ENCODE measurements at regions not wholly inside any gene's neighbourhood (a gene's known extent, or its start where the extent isn't known, plus 50 kb on each side); places are given as distances from the start of the nearest gene placed in this dataset.

- ATAC-seq (no peak), DNase-seq (ENCODE audit: low read depth, low spot score) (no peak)
- ChIA-PET CTCF (no interaction called here), RAD21 (ENCODE audit: low non-redundant PET in 1 of 2, low total read pairs in 2 of 2, uncharacterized antibody in 2 of 2, unreplicated experiment in 2 of 2) (no interaction called here), POLR2A (no interaction called here)
- Histone ChIP-seq H3K27me3 (ENCODE audit: insufficient read depth, low read length) (no peaks in the 10 kb centered on the region), H3K4me1 (ENCODE audit: control insufficient read depth in 1 of 2, insufficient read depth in 2 of 2, low read length in 2 of 2) (no peaks in the 10 kb centered on the region), H3K27ac (ENCODE audit: low read depth, low read length) (no peak overlapping the region), H3K9ac (ENCODE audit: low read length) (no peak overlapping the region), H3K4me2 (ENCODE audit: low read length) (no peak overlapping the region), H3K4me3 (replicated peaks in 1 of 2; ENCODE audit: low read depth in 1 of 2, low read length in 2 of 2) (no peak overlapping the region), H2AFZ (ENCODE audit: low read depth, low read length, poor library complexity, severe bottlenecking) (no peak overlapping the region), H3K79me2 (ENCODE audit: insufficient read depth, low read length) (no peaks in the 10 kb centered on the region), H3K9me3 (ENCODE audit: control insufficient read depth in 1 of 2, insufficient read depth in 1 of 2, low read depth in 1 of 2, low read length in 2 of 2) (no peaks in the 10 kb centered on the region), H3K36me3 (ENCODE audit: control insufficient read depth in 1 of 2, insufficient read depth in 2 of 2, low read length in 2 of 2) (no peaks in the 10 kb centered on the region), H4K20me1 (ENCODE audit: insufficient read depth) (no peaks in the 10 kb centered on the region), H3K9me2 (ENCODE audit: insufficient read depth) (no peaks in the 10 kb centered on the region)
- intact Hi-C loops (cut with micrococcal nuclease) = no loop called here
- TF ChIP-seq YY1 (IDR thresholded peaks at IDR 0.05; ENCODE audit: extremely low read depth, insufficient replicate concordance, low read depth, low read length) (no peak), FOSL1 (IDR thresholded peaks at IDR 0.05; ENCODE audit: low read depth) (no peak), CEBPB (IDR thresholded peaks at IDR 0.05; ENCODE audit: low read depth) (no peak), CBX3 (IDR thresholded peaks at IDR 0.05; ENCODE audit: low read depth) (no peak), SRF (IDR thresholded peaks at IDR 0.05; ENCODE audit: low read depth) (no peak), EGR1 (IDR thresholded peaks at IDR 0.05; ENCODE audit: low read depth) (no peak), EZH2phosphoT487 (IDR thresholded peaks at IDR 0.05; ENCODE audit: borderline replicate concordance) (no peak), REST (IDR thresholded peaks at IDR 0.05; ENCODE audit: low read depth) (no peak), RAD21 (IDR thresholded peaks at IDR 0.05; ENCODE audit: low read depth) (no peak), POLR2AphosphoS5 (IDR thresholded peaks at IDR 0.05; ENCODE audit: low read depth, low read length) (no peak), ZBTB33 (IDR thresholded peaks at IDR 0.05; ENCODE audit: extremely low read depth, insufficient replicate concordance, low read length) (no peak), SP1 (IDR thresholded peaks at IDR 0.05; ENCODE audit: low read depth) (no peak), ATF3 (IDR thresholded peaks at IDR 0.05) (no peak), JUND (IDR thresholded peaks at IDR 0.05) (no peak)
- no TSS peak for BruUV-seq (replicated peaks)
Measured at GRCh38 chr2:195331129-195331528, 325.9 kb upstream of the SLC39A10 start.

Data from HCT116 (cell line).